Activated gamma-delta T cell (primary cell): ENCODE measurements at regions not wholly inside any gene's neighbourhood (a gene's known extent, or its start where the extent isn't known, plus 50 kb on each side); places are given as distances from the start of the nearest gene placed in this dataset.

ENCODE experiments used
- DNase-seq: peaks from one replicate; lab custom pipeline; 2025; lab: John Stamatoyannopoulos, UW

DNA sequence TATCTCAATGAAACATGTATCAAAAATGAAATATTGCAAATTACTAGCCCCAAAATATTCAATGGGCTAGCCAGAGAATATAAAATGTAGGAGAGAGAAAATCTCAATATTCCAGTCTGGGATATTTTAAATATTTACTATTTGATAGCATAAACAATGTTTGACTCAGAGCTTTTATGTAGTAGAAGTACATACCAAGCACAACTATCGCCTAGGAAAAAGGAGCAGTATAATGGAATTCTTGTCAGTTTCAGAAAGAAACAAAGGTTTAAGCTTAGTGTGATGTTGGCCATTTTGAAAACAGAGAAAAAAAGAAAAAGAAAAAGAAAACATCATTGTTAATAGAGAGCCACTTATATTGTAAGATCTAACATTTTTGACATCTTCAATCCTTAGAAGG lies 1961.9 kb upstream of the CELF4 start:
- DNase-seq = no peak

DNA sequence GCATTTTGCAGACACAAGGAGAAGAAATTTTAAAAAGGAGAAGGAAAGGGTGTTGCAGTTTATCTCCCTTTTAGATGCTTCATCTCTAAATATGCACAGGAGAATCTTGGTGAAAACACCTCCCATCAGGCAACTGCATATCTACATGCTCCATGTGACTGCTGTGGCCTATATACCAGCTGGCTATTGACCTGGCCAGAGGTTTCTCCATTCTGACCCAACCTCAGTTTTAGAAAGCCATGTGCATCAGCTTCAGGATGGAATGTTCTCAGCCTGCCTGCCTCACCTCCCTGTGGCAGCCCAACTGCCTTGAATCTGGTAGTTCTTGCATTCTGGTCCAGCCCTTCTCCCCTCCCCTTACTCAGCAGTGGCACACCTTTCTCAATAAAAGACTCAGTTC lies 1958.8 kb upstream of the CELF4 start:
- DNase-seq = no peak

DNA sequence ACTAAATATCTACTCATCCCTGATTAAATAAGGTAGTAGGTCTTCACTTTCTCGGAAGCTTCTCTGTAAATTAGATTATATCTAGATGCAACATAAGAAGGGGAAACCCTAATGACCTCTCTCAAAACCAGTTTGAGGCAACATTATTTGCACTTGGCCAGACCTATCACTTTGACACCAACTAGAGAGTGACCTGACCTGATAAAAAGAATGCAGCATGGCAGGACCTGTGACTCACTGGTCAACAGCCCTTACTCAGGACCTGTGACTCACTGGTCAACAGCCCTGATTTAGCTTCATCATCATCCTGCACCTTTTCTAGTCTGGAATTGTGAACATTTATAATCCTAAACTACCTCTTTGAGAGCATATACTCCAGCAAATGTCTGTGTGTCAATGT lies 1957.7 kb upstream of the CELF4 start:
- no peak for DNase-seq

DNA sequence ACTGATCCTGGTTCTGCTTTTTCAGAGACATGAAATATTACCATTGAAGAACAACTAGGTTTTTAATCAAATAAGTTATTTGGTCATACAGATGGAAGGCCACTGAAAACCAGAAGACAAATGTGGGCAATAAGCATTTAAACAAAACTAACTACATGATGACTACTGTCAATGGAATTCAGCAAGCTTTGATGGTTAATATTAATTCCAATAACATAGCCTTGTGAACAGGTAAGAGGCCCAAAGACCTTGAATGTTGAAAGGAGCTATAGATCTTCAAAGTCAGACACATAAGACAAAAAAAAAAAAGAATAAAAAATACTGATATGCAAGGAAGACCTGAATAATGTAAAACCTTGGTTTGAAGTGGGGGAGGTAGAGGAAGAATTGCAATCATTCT lies 1955.6 kb upstream of the CELF4 start:
- DNase-seq = no peak

DNA sequence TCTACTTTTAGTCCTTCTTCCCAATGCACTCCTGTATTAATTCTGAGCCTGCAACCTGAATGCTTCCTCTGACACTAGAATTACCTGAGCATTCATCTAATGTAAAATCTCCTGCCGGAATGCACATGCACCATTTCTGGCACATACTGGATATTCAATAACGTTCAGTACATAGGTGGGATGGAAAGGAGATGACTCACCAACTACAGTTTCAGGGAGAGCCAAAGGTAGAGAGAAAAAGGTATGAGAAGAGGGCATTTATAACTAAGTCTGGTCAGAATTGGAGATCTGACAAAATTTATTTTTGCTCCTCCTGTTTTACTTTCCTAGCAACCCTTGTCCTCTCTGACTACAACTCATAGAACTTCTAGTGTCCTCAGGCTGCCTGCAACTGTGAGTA lies 1954.1 kb upstream of the CELF4 start:
- DNase-seq = no peak

DNA sequence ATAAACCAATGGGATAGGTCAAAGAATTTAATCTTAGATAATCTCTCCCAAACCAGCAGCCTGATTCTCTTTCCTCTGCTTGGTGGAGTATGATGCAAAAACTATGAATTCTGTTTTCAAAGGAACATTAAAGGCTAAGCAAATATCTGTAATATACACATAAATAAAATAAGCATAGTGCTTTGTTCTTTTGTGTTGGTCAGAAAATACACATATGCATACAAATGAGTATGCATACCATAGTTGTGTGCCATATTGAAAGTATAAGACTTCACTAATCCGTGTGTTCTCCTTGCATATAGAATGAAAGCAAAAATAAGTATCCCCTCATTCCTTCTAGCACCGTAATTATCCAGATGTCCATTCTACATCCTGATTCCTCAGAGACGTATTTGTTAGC lies 1949.7 kb upstream of the CELF4 start:
- DNase-seq = no peak

DNA sequence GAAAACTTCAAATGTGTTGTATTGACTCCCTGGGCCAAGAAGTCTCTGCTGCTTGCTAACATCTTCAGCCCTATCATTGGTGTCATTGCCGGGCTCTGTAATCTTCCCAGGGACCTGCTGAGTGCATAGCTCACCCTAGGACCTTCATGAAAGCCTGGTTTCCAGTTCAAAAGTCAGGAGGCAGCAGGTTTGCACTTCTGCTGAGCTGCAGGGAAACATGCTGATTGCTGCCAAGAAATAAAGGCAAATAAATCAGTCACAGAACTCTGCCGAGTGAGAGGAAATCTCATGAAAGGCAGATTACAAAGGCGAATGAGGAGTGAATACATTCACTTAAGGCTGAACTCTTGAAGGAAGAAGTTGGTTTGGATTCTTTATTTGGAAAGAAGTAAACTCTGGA lies 1947.6 kb upstream of the CELF4 start:
- DNase-seq = no peak

DNA sequence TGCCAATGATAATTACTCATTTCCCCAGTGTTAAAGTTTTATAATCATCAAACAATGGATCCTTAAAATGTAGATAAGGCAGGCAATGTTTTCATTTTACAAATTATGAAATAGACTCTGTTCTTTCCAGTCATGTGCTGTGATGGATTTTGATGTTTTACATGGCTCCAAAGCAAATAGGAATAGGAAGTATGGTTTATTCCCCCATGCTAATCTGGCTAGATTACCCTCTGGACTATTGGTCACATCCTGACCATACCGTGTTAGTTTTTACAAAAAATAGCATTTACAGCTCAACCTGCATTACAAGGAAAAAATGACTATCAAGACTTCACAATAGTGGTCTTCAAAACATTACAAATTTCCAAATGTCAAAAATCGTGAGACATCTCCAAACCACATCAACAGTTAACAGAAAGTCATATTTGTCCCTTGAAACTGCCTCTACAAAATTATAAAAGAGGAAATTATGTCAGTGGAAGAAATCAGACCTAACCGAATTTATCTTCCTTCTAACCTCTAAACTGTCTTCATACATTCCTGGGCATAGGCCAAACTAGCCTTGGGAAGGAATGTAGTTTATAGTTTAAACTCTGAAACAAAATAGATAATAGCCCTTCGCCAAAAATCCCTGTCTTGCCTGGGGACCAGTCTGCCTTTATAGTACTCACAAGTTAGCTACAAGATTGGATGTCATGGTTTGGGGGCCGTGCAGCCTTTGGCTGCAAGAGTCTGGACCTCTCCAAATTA lies 1941.2 kb upstream of the CELF4 start:
- DNase-seq = no peak

DNA sequence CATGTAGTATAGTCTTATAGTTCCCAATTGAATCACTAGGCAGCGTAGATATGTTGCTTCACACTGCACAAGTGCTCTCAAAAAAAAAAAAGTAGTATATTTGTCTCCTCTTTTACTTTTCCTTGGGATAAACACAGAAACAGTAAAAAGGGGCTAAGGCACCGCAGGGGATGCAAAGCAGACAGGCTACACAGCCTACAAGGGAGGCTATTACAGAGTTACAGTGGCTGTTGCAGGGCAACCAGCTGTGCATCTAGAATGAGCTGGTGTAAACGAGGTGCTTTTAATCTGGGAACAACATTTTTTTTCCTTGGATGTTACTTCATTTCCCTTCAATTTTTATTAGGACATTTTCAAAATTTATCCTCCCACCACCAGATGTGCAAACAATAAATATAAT lies 1934.7 kb upstream of the CELF4 start:
- no peak for DNase-seq

DNA sequence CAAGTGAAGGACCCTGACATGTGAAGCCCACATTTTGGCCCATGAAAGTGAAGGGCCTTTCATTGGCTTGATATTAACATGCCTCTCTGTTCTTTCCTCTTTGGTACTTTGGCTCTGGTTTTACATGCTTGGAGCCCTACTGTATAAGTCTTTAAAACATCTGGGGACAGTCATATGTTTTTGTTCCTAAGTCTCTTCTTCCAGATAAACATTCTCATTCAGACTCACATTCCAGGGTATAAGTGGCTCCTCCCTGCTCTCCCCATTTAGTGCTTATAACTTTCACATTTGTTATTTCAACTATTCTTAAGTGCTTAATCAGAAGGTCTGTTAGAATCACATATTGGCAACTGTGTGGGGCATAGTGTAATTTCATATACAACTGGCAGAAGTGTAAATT lies 1932.2 kb upstream of the CELF4 start:
- DNase-seq = no peak

DNA sequence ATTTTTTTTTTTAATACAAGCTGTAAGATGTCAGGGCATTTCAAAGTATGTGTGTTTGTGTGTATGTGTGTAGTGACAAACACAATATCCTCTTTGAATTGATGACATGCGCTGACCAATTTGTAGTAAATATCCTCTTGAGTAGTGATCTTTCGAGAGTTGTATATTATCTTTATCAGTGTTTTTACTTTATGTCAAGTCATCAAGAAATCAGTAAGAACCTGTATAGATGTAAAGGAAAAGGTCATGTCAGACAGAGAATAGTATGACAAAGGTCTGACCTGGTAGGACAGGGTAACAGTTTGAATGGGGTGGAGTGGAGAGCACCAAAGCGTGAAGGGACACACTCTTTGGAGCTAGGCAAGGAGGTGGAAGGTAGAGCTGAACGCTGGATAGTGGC lies 1931.4 kb upstream of the CELF4 start:
- DNase-seq = no peak

DNA sequence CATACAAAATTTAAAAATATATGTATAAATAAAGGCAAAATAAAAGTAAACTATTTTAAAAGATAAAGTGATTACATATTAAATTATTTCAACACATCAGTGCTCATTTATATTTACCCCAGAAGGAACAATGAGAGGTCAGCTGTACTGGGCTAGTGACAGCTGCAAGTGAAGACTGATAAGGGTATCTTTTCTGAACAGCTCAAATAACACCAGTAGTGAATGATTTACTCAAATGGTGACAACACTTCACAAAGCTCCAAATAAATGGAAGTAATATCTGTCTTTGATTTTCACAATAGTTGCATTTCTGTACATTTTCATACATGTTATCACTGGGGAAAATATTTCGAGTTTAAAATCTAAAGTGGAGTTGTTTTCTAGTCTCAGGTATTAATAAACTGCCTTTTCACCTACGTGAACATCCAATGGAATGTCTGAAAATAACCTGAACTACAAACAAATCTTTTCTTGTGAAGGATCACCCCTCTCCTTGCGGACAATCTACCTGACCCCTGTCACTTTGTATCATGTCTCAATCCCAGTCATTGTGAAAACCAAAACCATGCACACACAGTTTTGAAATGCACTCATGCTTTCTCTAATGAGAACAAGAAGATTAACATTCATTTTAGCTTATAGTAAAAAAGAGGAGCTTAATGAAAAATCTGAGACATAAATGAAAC lies 1928.8 kb upstream of the CELF4 start:
- no peak for DNase-seq

DNA sequence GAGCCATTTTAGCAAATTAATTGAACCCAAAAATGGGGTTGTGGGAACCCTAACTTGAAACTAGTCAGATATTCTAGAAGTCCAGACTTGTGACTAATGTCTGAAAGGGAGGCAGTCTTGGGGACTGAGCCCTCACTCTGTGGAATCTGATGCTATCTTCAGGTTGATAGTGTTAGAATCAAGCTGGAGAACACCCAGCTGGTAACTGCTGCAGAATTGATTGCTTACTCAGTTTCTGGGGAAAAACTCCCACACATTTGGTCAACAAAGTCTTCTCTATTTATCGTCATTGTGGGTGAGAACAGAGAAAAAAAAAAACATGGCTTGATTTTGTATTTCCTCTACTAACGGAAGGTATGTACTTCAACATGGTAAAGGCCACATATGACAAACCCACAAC lies 1925.8 kb upstream of the CELF4 start:
- no peak for DNase-seq

DNA sequence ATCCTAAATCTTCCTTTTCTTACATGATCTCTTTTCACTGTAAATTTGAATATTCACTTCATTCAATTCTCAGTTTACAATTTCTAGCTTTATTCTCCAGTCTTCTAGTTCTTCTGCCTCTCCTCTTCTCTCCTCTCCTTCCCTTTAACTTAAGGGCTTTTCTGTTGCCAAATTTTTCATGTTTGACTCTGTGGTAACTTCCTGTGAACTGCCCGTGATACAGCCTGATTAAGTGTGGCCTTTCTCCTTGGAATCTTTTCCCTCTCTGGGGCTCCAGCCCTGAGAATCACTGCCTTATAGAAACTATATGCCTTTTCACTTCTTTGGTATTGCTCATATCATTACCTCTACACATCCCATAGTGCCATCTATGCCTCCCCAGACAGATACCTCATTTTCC lies 1923.8 kb upstream of the CELF4 start:
- DNase-seq = no peak

DNA sequence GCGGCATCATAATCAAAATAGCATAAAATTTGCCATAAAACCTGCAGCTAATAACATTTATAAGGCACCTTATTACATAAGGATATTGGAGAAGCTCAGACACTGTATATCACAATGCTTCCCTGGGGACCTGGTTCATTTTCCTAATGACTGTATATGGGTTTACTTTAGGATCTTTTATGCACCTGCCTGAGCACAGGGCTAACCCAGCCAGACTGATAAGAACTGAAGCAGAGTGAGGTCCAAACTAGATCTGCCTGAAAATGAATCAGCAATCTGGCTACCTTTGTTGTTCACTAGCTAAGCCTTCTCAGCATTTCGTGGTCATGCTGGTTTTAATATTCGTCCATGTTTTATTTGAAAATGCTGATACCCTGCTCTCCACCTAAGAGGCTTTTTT lies 1922.3 kb upstream of the CELF4 start:
- DNase-seq = no peak

DNA sequence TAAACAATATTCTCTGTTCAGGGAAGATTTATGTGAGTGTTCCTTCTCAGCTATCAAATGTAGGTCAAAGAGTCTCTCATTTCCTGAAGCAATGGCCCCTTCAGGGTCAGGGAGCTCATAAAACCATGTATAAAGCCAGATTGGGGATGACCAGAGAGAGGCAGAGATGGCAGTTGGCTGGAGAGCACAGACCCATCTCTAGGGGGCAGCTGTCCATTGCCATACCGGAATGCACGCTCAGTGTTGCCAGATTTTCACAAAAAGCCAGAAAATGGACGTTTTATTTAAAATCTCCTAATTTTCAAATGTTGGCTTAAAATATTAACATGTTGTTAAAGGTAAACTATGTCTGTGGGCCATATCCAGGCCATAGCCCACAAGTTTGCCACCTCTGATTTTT lies 1920.7 kb upstream of the CELF4 start:
- no peak for DNase-seq

DNA sequence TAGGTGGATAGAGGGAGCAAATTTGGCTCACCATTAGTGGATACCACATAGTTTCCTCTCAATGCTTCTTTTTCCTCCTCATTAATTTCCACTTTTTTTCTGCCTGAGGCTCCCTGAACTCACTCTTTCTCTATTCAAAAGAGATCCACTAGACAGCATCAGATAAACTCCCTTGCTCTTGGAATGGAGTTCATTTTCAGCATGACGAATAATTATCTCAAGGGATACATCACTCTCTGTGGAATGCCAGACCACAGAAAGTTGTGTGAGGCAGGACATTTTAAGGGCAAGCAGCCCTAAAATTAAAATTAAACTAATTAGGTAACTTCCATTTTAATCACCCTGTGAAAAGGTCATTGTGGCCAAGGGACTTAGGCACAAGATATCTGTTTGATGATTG lies 1920.1 kb upstream of the CELF4 start:
- no peak for DNase-seq

DNA sequence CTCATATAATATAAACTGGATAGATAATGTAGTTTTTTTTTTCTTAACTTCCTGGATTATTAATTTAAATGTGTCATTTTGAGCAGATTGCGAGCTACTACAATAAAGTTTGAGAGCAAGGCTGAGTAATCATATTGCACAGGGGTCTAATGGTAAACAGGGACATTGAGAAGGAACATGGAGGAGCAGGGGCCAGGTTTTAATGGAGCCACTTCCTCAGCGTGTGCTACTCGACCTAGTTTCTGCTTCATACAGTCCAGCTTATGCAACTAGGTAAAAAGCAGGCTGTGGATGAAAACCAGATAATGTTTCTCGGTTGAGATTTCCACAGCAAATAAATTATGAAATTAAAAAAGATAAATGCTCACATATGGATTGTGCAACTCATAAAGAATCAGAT lies 1915.7 kb upstream of the CELF4 start:
- no peak for DNase-seq

DNA sequence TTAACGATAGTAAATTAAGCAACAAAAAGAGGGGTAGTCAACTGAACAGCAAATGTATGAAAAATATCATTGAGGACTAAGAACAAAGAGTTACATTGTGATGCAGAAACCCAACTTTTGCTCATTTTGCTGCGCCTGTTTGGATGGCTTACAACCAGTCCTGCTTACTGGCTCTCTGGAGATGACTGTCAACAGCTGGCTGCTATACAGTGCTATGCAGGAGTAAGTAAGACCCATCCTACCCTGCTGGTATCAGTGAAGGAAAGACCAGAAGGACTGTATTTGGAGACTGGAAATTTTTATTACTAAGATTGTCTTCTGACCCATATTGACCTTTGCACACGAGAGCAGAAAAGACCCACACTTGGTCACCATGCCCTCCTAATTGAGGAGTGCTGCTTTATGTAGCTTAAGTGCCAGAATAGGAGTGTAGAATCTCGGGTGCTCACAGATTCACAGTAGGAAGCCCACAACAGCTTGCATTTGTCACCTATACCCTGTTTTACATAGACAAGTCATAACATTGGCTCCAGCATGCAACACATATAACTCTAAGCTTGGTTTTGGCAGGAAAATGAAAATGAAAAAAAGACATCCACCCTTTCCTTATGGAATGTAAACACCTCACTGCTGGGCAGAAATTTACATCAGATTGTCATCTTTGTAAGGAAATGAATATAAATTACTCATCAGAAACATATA lies 1915.0 kb upstream of the CELF4 start:
- DNase-seq = no peak

DNA sequence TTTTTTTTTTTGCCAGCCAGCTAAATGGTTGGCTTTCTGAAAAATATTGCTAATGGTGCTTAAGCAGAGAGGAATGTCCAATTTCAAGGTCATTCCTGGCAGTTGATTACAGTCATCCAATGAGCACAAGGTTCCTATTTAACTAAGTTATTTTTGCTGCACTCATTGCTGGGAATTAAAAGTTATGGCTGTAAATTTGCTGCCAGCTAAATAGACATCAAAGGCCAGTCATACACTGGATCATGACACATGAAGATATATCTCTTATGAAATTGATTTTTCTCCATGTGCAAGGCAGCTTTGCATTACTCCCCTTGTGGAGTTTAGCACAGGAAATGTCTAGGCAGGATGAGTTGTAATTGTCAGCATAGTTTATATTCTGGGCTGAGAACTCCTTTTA lies 1898.4 kb upstream of the CELF4 start:
- DNase-seq = no peak

DNA sequence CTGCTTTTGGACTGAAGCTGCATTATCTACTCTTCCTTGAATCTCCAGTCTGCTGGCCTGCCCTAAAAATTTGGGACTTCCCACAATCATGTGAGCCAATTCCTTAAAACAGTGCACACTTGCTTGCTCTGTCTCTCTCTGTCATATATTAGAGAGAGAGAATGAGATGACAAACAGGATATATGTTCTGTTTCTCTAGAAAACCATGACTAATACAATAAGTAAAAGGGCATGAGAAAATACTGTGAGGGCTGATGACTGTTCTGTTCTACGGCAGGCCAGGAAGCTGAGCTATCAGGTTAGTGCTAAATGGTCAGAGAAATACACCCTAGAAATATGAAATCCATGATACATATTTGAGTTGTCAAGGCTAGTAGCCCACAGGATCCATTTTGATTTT lies 1896.8 kb upstream of the CELF4 start:
- DNase-seq = no peak

DNA sequence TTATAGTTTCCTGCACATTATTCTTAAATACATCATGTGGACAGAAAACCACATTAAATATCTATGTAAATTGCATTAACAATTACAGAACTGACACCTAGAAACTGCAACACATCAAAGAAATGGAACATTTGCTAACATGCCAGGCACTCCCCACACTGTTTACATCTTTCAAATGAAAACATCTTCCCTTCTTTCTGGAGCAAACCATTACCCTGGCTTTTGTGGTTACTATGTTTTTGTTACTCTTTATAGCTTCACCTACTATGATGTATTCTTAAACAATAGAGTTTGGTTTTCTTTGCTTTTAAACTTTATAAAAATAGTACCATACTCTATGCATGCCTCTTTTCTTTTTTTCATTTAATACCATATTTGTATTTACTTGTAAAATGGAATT lies 1894.5 kb upstream of the CELF4 start:
- DNase-seq = no peak

DNA sequence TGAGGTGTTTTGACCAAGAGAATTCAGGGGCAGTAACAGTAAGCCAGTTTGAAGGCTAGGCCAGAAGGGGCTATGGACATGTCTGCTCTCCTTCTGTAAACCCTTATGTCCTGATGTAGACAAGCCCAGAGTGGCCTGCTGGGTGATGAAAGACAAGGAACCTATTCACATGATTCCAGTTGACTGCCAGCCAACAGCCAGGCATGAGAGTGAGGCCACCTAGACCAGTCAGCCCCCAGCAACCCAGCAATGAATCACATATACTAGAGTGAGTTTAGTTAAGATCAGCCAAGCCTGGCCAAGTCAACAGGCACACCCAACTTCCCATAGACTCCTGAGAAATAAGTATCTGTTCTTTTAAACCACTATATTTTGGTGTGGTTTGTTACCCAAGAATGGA lies 1889.7 kb upstream of the CELF4 start:
- DNase-seq = no peak
